Dermis blood vessel endothelial cell (primary cell): ENCODE measurements at regions not wholly inside any gene's neighbourhood (a gene's known extent, or its start where the extent isn't known, plus 50 kb on each side); places are given as distances from the start of the nearest gene placed in this dataset.

ENCODE experiments used
- DNase-seq: peaks from one replicate; pipeline ENCODE4 v3.0.0; 2010

DNA sequence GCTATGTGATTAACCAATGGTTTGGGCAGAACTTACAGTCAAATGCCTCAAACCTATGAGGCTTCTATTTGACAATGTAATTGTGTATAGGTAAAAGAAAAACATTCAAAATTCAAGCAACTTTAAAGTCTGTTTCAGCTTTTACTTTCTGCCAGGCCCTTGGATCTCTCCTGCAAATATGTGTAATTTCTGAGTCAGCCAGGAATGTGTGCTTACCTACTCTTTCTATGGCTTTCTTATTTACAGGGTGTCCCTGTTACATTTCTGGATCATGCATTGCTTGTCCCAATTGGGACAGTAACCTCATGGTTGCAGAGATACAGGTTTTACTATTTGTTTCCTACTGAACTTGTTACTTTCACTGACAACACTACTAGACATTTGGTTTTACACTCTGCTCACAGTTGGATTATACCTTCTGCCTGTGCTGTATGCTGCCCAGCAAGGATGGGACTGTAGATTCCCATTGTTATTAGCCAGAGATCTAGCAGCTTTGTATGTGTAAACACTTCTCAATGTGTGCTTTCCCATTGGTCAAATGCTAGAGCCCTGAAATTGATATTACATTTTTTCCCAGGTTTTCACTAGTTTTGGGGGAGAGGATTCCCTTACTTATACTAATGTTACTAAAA is 355.3 kb downstream of the ARL4A start:
- DNase-seq = no peak

DNA sequence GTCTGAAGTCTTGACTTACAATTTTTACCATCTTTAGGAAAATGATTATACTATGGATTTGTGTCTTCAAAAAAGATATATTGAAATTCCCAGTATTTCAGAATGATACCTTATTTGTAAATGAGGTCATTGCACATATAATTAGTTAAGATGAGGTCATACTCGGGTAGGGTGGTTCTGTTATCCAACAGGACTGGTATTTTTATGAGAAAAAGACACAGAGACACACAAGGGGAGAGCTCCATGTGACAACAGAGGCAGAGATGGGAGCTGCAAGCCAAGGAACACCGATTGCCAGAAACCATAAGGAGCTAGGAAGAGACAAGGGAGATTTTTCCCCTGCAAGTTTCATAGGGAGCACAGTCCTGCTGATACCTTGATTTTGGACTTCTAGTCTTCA is 356.9 kb downstream of the ARL4A start:
- DNase-seq = no peak

DNA sequence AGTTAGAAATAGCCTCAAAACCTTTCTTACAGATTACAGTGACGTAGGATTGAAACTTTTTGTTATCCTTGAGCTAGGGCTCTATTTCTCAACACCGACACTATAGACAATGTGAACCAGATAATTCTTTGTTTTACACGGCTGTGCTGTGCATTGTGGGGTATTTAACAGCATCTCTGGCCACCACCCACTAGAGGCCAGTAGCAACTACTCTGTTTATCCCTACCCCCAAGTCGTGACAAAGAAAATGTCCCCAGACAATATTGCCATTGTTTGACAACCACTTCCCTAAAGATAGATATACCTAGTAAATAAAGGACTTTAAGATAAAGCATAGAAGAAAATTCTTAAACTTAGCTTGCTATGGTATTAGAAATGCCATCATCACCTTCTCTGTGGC is 359.6 kb downstream of the ARL4A start:
- DNase-seq = no peak

DNA sequence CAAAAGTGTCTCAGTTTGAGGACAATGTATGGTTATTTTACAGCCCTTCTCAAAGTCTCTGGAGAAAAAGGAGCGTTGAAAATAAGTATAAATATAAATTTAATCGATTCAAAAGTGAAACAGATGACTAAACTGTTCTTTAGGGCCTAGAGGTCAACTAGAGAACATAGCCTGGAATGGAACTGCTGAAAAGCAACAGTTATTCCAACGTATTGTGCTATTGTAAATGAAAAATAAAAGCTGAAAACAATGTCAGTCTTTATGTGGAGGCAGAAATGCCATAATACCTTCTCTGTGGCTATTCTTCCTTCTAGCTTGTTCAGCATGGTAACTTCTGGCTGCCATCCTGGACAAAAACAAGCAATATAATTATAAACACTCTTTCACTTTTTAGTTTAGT is 362.5 kb downstream of the ARL4A start:
- no peak for DNase-seq

DNA sequence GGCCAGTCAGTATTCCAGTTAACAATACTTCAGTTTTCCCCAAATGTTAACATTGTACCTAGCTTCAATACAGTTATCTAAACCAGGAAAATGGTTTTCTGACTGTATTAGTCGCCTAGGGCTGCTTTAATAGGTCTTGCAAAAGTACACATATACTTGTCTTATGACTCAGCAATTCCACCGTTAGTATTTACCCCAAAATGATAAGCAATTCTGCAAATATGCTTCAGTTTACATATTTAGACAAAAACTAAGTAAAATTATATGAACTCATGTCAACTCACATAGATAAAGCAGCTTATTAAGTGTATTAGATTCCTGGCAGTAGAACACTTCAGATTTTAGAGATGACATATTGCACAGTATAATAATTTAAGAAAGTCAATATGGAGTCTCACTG is 363.3 kb downstream of the ARL4A start:
- DNase-seq = peak; percentile 17

DNA sequence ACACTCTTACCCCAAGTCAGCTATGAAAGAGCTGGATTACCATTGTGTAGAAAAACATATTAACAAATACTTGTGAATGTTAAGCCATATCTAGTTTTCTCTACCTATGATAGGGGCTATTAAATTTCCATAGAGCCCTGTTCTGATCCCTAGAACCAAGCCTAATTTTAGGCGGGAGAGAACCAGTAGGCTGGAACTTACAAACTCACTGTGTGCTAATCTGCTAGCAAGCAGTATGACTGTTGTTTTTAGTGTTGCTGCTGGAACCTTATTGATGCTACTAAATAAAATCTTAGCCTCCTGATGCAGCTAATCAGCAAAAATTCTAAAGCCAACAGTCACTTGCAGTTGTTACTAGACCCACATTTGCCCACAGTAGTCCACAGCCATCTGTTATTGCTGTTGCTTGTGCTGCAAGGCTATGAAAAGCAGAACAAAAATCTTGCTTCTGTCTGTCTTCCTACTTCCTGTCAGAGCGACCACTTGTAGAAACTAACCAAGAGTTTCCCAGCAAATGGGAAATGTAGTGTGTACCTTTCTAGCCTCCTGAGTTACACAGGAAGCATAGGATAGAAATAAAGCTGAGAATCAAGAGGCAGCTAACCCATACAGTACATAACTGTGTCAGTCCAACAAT is 368.4 kb downstream of the ARL4A start:
- peak; percentile 3 for DNase-seq

DNA sequence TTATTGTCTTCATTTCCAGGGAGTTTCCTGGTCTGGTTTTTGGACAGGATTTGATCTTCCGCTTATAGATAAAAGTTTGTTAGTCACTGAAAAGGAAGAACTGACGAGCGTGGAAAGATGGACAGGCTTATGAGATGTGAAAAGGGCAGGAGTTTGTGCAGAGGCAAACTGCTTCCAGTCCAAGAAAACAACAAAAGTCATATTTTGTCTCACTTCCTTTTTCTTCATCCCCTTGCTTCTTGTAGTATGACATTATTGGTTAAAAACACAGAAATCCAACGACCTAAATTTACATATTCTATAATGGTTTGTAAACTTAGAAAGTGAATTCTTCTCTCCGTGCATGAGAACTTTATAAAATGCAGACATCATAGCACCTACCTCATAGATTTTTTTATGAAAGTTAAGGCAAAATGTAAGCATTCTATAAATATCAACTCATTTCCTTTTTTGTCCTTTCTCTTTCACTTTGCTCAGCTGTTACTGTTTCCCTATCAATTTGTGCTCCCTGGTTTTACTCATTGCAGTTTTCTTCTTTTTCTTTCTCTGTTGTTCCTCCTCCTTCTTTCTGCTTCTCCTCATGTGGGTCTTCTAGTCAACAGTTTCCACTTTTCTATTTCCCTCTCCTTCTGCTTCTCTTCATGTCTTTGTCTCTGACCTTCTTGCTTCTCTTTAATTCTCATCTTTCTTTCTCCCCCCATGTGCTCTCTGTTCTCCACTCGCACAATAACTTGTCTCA is 370.2 kb downstream of the ARL4A start:
- peak; percentile 59 for DNase-seq

DNA sequence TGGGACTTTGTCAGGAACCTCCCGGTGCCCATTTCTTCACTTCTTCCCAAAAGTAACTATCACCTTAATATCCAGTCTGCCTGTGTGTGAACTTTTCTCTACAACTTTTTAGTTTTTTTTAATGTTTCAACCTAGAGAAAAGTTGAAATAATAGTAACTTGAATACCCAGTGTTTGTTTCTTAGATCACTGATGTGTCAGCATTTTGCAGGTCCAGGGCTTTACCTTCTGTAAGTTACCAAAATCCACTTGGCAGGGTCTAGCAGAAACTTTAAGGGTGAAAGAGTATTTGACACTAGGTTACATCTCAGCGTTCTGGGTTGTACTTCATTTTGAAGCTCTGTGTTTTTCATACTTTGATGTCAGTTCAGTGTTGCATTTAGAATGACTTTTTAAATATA is 372.7 kb downstream of the ARL4A start:
- DNase-seq = no peak

DNA sequence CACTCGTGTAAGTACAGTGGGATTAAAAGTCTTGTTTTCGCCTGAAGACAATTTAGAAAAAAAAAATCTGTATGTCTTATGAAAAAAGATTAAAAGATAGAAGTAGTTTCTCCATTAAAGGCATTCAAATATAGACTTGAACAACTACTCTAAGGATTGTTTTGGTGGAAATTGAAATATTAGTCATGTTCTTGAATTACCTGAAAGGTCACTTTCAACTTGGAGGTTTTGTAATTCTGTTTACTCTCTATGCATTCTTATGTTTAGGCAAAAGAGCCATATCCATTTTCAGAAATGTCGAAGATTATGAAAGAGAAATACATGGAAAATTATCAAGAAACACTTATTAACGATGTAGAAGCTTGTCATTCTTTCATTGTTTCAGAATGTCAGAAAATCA is 373.7 kb downstream of the ARL4A start:
- no peak for DNase-seq

DNA sequence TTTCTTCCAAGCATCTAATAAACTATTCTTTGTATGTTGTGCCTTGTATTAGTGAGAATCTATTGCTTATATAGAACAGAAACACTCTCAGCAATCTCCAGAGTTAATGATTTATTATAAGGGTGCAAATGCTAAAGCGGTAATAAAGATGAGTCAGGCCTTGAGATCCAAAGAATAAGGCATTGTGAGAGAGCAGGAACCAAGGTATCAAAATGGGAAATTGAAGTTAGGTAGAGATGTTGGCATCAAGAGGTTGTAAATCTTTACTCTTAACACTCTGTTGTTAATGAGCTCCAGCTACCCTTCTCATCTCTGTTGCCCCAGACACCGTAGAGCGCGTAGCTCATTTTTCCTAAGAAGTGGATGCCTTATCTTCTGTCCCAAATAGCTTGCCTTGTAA is 375.2 kb downstream of the ARL4A start:
- no peak for DNase-seq

DNA sequence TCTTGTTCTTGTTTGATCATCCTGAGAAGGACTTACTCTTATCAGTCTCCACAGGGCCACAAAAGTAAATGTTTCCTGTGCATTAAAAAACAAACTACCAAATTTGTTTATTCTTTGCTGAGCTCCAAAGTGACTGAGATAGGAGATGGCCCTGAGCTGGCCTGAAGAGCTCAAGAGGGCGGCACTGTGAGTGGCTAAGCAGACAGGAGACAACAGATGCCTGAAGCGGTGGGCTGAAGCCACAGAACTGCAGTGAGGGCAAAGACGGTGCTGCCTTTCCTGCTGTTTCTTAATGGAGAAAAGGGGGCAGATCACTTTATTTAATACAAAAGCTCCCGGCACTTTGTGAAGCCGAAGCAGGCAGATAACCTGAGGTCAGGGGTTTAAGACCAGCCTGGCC is 379.6 kb downstream of the ARL4A start:
- DNase-seq = no peak

DNA sequence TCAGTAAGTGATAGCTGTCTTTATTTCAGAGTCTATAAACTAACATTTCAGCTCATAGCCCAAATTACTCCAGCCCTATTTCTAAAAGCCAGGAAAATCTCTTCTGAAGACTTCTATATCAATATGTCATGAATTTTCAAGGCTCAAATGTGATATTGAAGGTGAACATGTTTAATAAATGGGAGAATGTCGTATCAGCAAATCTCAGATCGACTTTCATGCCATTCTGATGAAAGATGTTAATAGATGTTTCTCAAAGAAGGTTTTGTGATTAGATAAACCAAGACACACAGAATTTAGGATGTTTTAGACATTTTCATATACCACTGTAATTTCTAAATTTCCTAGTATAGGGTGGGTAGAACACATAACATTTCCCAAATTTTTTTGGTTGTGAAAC is 380.6 kb downstream of the ARL4A start:
- no peak for DNase-seq

DNA sequence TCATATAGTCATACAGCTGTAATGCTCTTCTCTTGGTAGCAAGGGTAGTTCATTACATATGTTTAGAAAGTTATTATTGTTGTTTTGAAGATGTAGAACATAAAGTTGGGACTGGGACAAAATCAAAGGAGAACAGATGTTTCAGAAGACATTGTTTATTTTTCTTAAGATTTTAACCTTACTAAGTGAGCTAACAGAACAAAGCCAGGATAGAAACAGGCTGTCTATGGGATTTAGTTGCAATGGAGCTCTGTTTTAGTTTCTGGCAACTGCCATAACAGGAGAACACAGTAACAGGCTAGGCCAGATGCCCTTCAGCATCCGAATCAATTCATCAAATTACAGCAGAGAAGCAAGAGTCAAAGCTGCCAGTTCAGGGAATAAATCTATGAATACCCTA is 382.4 kb downstream of the ARL4A start:
- DNase-seq = no peak

DNA sequence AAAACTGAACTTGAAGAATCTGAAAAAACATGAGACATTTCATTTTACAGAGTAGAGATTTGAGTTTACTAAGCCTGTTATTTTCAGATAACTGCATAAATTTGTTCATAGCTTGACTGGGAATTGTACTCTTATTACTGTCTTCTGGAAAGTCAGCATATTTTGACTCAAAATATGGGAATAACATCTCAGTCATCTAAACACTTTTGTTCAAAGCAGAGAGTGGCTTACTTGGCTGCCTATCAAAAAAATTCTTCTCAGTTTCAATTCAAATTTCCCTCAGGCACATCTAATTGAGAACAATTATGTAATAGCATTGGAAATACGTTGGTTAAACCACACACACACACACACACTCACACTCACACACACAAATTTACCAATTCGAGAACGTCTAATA is 384.6 kb downstream of the ARL4A start:
- DNase-seq = no peak

DNA sequence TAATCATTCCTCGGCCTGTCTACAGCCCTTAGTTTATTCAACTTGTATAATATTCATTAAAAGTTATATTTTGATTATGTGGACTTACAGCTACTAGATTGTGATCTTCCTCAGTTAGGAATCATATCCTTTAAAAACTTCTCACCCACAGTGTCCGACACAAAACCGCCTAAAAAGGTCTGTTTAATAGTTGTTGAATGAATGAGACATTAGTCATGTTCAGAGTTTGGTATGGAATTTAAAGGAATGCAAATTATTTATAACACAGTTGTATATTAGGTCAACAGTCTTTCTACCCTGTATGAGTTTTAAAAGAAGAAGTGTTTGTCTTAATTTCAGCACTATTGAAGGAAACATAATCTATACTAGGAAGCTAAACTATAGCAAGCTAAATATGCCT is 390.0 kb downstream of the ARL4A start:
- peak; percentile 10 for DNase-seq

DNA sequence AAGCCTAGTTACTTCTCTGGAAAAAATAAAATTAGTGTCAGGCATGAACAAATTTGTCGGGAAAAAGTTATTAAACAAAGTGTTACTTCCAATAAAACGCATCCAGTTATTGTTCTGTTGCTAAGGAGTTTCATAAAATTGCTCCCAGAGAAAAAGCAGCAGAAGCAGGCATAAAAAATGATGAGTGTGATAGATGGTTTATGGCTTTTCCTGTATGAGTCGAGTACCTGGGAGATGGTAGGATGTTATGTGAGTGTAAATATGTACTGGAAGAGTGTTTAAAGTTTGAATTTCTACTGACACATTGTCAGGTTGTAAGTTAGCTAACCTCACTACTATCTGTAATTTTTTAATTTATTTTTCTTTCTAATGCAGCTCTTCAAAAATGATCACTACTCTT is 390.7 kb downstream of the ARL4A start:
- no peak for DNase-seq

DNA sequence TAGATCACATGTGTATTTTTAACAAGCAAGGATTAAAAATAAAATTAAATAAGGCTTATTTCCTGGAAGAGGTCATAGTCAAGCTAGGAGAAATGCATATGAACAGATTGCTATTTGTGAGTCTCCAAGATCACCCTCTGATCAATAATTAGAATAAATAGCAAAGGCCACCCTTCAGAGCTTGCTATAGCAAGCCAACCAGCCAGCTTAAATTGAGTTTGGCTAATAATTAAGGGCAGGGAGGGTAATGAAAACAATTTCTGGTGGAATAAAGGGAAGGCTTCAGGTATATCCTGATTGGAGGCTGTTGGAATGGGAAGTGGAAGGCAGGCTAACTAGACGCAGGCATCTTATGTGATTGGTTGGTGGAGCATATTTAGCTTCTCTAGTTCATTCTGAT is 403.5 kb downstream of the ARL4A start:
- DNase-seq = no peak

DNA sequence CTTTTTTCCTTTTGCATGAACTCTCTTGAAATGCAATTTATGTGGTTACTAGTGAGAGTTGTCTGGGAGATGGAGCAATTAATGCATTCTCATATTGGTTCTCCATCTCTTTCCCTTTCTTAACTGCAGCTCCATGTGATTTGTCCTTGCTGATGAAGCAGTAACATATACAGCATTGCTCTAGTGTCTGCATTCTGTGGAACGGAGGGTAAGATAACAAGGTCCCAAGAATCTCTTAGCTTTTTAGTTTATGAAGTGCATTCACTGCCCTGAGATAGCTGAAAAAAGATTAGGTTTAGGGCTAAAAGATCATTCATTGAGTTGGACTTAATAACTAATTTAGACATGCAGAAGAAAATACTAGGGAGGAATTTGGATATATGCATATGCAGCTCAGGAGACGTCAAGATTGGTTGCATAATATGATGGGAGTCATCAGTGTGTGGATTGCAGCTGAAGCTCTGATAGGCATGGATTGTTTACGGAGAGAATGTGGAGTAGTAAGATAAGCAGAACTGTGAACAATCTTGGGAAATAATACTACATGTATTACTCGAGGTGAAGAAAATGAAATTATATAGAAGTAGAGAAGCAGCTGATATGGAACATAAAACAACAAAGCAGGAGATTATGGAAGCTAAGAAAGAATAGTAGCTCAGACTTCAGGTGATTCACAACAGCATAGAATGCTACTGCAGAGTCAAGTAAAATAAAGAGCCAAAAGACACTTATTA is 404.7 kb downstream of the ARL4A start:
- DNase-seq = no peak

DNA sequence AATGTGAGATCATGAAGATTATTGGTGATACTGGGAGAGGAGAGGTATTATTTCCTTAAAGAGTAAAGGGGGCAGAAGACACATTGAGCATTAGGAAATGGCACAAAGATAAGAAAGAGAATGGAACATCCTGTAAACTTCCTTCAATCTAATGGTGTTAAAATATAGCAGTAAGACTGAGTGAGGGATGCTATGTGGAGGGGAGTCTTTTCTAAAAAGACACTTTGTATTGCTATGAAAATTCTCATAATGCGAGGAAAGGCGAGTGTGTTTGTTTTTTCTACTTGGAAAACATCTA is 405.2 kb downstream of the ARL4A start:
- DNase-seq = no peak

DNA sequence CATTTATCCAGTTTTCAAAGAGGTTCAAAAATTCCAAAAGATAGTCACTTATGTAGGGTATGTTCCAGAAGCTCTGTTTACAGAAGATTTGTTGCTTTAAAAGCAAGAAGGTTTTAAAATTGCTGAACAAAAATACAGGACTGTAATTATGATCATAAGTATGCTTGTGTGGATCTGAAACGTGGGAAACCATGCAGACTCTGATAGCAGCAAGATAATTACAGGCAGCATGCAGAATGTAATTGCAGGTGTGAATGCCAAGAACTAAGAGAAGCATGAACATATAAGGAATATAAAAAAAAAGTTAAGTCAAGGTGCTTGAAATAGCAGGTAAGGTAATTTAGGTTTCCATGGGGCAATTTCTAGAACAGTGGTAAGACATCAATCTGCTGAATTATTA is 405.7 kb downstream of the ARL4A start:
- no peak for DNase-seq

DNA sequence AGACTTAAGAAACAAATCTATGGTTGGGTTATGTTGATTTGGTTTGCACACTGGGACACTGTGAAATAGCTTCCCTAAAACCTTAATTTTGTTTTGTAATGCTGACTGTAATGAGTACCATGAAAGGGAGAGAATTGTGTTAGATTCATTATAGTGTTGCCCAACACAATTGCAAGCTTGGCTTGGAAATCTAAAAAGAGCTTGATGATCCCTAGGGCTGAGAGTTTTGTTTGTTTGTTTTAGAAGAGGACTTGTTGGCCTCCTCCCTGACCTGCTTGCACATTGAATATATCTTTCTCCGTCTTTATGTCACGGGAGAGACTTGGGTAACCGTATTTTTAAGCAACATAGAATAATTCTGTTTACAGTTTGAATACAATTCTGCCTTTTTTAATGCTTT is 410.1 kb downstream of the ARL4A start:
- DNase-seq = no peak

DNA sequence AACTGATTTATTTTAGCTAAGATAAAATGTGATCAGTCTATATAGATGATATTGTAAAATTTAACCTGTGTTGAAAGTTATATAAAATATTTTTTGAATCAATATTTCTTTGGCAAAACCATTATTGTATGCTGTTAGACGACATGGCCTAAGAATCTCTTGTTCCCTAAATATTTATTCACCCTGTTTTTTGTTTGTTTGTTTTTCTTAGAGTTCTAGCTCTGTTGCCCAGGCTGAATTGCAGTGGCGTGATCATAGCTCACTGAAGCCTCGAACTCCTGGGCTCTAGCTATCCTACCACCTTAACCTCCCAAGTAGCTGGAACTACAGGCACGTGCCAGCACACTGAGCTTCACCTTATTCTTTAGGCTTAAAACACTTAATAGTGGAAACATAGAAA is 410.7 kb downstream of the ARL4A start:
- DNase-seq = no peak

DNA sequence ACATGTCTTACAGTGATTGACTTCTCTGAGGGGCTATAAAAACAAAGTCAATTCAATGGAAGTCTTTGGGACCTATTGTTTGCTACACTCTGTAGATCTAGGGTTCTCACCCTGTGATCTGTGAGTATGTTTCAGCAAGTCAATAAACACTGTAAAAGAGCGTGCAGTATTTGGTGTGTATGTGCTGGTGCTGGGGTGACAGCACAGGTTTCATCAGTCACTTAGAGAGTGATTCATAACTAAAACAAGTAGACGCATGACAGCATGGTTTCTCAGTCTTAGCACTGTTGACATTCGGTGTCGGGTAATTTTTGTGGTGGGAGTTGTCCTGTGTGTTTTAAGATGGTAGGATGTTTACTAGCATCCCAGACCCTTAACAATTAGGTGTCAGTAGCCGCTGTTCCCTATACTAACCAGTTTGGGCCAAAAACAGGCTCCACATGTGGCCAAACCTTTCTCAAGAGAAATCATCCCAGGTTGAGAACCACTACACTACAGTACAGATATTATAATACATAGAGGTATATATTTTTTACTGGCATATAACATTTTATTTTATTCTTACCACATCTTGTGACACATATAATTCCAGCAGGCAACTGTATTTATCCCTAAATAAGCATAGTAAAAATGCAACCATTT is 411.8 kb downstream of the ARL4A start:
- DNase-seq = no peak
